ENCODE measurements at regions not wholly inside any gene's neighbourhood (a gene's known extent, or its start where the extent isn't known, plus 50 kb on each side); places are given as distances from the start of the nearest gene placed in this dataset.

DNA sequence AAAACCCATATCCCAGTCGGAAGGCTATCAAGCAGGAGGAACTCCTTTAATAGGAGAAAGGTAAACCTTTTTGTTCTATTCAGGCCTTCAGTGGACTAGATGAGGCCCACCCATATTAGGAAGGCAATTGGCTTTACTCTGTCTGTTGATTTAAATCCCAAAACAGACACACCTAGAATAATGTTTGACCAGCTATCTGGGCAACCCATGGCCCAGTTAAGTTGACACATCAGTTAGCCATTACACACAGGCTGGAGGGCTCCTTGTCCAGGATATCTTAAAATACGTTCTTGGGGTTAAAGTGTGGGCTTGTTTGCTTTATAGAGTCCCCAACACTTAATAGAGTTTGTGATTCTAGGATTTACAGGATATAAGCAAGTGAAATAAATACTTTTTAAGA lies 339.0 kb upstream of the PRKCQ start:
- Histone ChIP-seq H2BK15ac (ENCODE audit: low read depth, poor library complexity, severe bottlenecking) (no peak overlapping the region), H3K4ac (ENCODE audit: low read depth in 1 of 2, low read length in 2 of 2) (no peak overlapping the region), H4K91ac (ENCODE audit: low read length) (no peak overlapping the region), H2BK120ac (ENCODE audit: low read depth, low read length) (no peak overlapping the region), H3K14ac (ENCODE audit: low read length in 2 of 2) (no peak overlapping the region), H3K27ac (ENCODE audit: low read length, poor library complexity, severe bottlenecking) (no peak overlapping the region), H2AK5ac (ENCODE audit: low read length, severe bottlenecking) (no peak overlapping the region), H3K4me1 (ENCODE audit: control insufficient read depth, insufficient read depth, low read depth, low read length) (no peaks in the 10 kb centered on the region), H2AFZ (ENCODE audit: low read depth, low read length) (no peak overlapping the region), H3K27me3 (ENCODE audit: control insufficient read depth in 1 of 2, insufficient read depth in 1 of 2, low read length in 2 of 2) (peaks cover 1 to 25% of the 10 kb centered on the region in 2 experiments), H3K36me3 (ENCODE audit: control insufficient read depth in 1 of 2, insufficient read depth in 2 of 2, low read depth in 1 of 2, low read length in 2 of 2) (no peaks in the 10 kb centered on the region), H4K8ac (ENCODE audit: low read length) (no peak overlapping the region), H3K4me3 (ENCODE audit: insufficient read depth in 1 of 2, low read depth in 1 of 2, low read length in 2 of 2) (no peak overlapping the region), H3K18ac (ENCODE audit: low read depth in 1 of 2, low read length in 2 of 2) (no peak overlapping the region), H3K9me3 (ENCODE audit: control insufficient read depth, low read length) (no peaks in the 10 kb centered on the region), H3K23ac (ENCODE audit: low read length in 2 of 2) (no peak overlapping the region), H2BK5ac (ENCODE audit: low read depth, low read length, poor library complexity, severe bottlenecking) (no peak overlapping the region), H2BK12ac (ENCODE audit: low read length in 2 of 2) (peak overlapping the region in 1 of 2 experiments; percentile 40), H3K4me2 (ENCODE audit: low read length, poor library complexity, severe bottlenecking) (no peak overlapping the region), H3K9ac (ENCODE audit: low read length) (no peak overlapping the region), H3K79me1 (replicated peaks; ENCODE audit: low read length, poor library complexity, severe bottlenecking) (no peaks in the 10 kb centered on the region)
- no peak for DNase-seq
- WGBS = 100% methylated on average over 1 of the region's 2 CpGs

DNA sequence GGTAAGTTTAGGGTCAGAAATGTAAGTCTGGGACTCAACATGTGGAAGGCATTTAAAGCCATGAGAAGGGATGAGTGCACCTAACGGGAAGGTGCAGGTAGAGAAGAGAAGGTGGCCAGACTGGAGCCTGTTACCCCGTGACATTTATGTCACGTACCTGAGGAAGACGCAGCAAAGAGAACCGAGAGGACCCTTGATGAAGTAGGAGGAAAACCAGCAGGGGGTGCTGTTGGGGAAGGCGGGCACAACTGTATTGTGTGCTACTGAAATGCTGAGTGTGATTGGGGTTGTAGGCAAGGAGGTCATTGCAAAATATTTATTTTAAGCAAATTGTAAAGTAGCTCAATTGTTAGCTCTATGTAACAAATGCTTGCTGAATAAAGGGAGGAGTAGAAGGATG lies 338.2 kb upstream of the PRKCQ start:
- Histone ChIP-seq H3K9ac (ENCODE audit: low read length) (no peak overlapping the region), H3K27me3 (ENCODE audit: control insufficient read depth in 1 of 2, insufficient read depth in 1 of 2, low read length in 2 of 2) (peaks cover 5 to 33% of the 10 kb centered on the region in 2 experiments), H3K79me1 (replicated peaks; ENCODE audit: low read length, poor library complexity, severe bottlenecking) (no peaks in the 10 kb centered on the region), H2BK15ac (ENCODE audit: low read depth, poor library complexity, severe bottlenecking) (no peak overlapping the region), H3K27ac (ENCODE audit: low read length, poor library complexity, severe bottlenecking) (no peak overlapping the region), H3K4ac (ENCODE audit: low read depth in 1 of 2, low read length in 2 of 2) (no peak overlapping the region), H2AFZ (ENCODE audit: low read depth, low read length) (no peak overlapping the region), H3K23ac (ENCODE audit: low read length in 2 of 2) (no peak overlapping the region), H3K4me1 (ENCODE audit: control insufficient read depth, insufficient read depth, low read depth, low read length) (no peaks in the 10 kb centered on the region), H3K14ac (ENCODE audit: low read length in 2 of 2) (no peak overlapping the region), H3K36me3 (ENCODE audit: control insufficient read depth in 1 of 2, insufficient read depth in 2 of 2, low read depth in 1 of 2, low read length in 2 of 2) (no peaks in the 10 kb centered on the region), H3K18ac (ENCODE audit: low read depth in 1 of 2, low read length in 2 of 2) (no peak overlapping the region), H4K8ac (ENCODE audit: low read length) (no peak overlapping the region), H3K4me3 (ENCODE audit: insufficient read depth in 1 of 2, low read depth in 1 of 2, low read length in 2 of 2) (no peak overlapping the region), H2AK5ac (ENCODE audit: low read length, severe bottlenecking) (no peak overlapping the region), H2BK5ac (ENCODE audit: low read depth, low read length, poor library complexity, severe bottlenecking) (no peak overlapping the region), H3K4me2 (ENCODE audit: low read length, poor library complexity, severe bottlenecking) (no peak overlapping the region), H2BK12ac (ENCODE audit: low read length in 2 of 2) (peak overlapping the region in 1 of 2 experiments; percentile 15), H3K9me3 (ENCODE audit: control insufficient read depth, low read length) (no peaks in the 10 kb centered on the region), H4K91ac (ENCODE audit: low read length) (no peak overlapping the region), H2BK120ac (ENCODE audit: low read depth, low read length) (no peak overlapping the region)
- 75% methylated on average over 6 of the region's 6 CpGs for WGBS
- no peak for DNase-seq

DNA sequence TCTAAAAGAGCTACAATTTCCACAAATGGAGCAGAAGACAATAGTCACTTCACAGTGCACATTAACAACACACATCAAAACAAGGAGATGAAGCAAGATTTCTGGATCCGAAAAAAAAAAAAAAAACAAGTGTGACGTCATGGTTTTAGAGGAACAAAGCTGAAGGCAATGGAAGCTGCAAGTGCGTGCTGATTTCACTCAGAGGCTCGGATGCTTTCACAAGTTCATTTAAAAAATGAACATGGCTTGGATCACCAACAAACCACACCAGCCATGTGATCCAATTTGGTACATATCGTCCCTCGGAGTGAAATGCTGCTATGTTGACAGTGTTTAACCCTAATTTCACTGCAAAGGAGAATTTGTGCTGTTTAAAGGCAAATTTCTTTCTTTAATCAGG lies 337.0 kb upstream of the PRKCQ start:
- H3K9ac ChIP-seq (ENCODE audit: low read length) = no peak overlapping the region
- no peak overlapping the region for H2BK12ac ChIP-seq (ENCODE audit: low read length in 2 of 2)
- H2BK120ac ChIP-seq (ENCODE audit: low read depth, low read length) = no peak overlapping the region
- H2AFZ ChIP-seq (ENCODE audit: low read depth, low read length) = no peak overlapping the region
- H2BK15ac ChIP-seq (ENCODE audit: low read depth, poor library complexity, severe bottlenecking) = no peak overlapping the region
- no peak overlapping the region for H2BK5ac ChIP-seq (ENCODE audit: low read depth, low read length, poor library complexity, severe bottlenecking)
- H3K9me3 ChIP-seq (ENCODE audit: control insufficient read depth, low read length) = no peaks in the 10 kb centered on the region
- H3K36me3 ChIP-seq (ENCODE audit: control insufficient read depth in 1 of 2, insufficient read depth in 2 of 2, low read depth in 1 of 2, low read length in 2 of 2) = no peaks in the 10 kb centered on the region
- no peak overlapping the region for H3K18ac ChIP-seq (ENCODE audit: low read depth in 1 of 2, low read length in 2 of 2)
- no peak overlapping the region for H4K91ac ChIP-seq (ENCODE audit: low read length)
- no peaks in the 10 kb centered on the region for H3K4me1 ChIP-seq (ENCODE audit: control insufficient read depth, insufficient read depth, low read depth, low read length)
- H3K23ac ChIP-seq (ENCODE audit: low read length in 2 of 2) = no peak overlapping the region
- no peak overlapping the region for H4K8ac ChIP-seq (ENCODE audit: low read length)
- peaks cover 5 to 36% of the 10 kb centered on the region in 2 experiments for H3K27me3 ChIP-seq (ENCODE audit: control insufficient read depth in 1 of 2, insufficient read depth in 1 of 2, low read length in 2 of 2)
- H3K27ac ChIP-seq (ENCODE audit: low read length, poor library complexity, severe bottlenecking) = no peak overlapping the region
- DNase-seq = no peak
- H3K14ac ChIP-seq (ENCODE audit: low read length in 2 of 2) = no peak overlapping the region
- no peaks in the 10 kb centered on the region for H3K79me1 ChIP-seq (replicated peaks; ENCODE audit: low read length, poor library complexity, severe bottlenecking)
- H3K4ac ChIP-seq (ENCODE audit: low read depth in 1 of 2, low read length in 2 of 2) = no peak overlapping the region
- no peak overlapping the region for H2AK5ac ChIP-seq (ENCODE audit: low read length, severe bottlenecking)
- 88% methylated on average over 6 of the region's 6 CpGs for WGBS
- H3K4me2 ChIP-seq (ENCODE audit: low read length, poor library complexity, severe bottlenecking) = no peak overlapping the region
- H3K4me3 ChIP-seq (ENCODE audit: insufficient read depth in 1 of 2, low read depth in 1 of 2, low read length in 2 of 2) = no peak overlapping the region

GRCh38 chr10:6916601-6917000 lies 336.5 kb upstream of the PRKCQ start:
- H2BK5ac ChIP-seq (ENCODE audit: low read depth, low read length, poor library complexity, severe bottlenecking) = no peak overlapping the region
- WGBS = no CpG with 5 or more reads among the region's 2 CpGs

More at GRCh38 chr10:6916601-6917000, 336.5 kb upstream of the PRKCQ start:
- H2AK5ac ChIP-seq (ENCODE audit: low read length, severe bottlenecking) = no peak overlapping the region
- H3K4me2 ChIP-seq (ENCODE audit: low read length, poor library complexity, severe bottlenecking) = no peak overlapping the region
- H3K4me3 ChIP-seq (ENCODE audit: insufficient read depth in 1 of 2, low read depth in 1 of 2, low read length in 2 of 2) = no peak overlapping the region
- H3K79me1 ChIP-seq (replicated peaks; ENCODE audit: low read length, poor library complexity, severe bottlenecking) = no peaks in the 10 kb centered on the region
- H3K9me3 ChIP-seq (ENCODE audit: control insufficient read depth, low read length) = no peaks in the 10 kb centered on the region
- H3K14ac ChIP-seq (ENCODE audit: low read length in 2 of 2) = no peak overlapping the region
- no peak for DNase-seq
- peaks cover 5 to 36% of the 10 kb centered on the region in 2 experiments for H3K27me3 ChIP-seq (ENCODE audit: control insufficient read depth in 1 of 2, insufficient read depth in 1 of 2, low read length in 2 of 2)
- no peak overlapping the region for H2BK120ac ChIP-seq (ENCODE audit: low read depth, low read length)
- H3K4me1 ChIP-seq (ENCODE audit: control insufficient read depth, insufficient read depth, low read depth, low read length) = peaks cover 1% of the 10 kb centered on the region
- H4K91ac ChIP-seq (ENCODE audit: low read length) = no peak overlapping the region
- no peaks in the 10 kb centered on the region for H3K36me3 ChIP-seq (ENCODE audit: control insufficient read depth in 1 of 2, insufficient read depth in 2 of 2, low read depth in 1 of 2, low read length in 2 of 2)
- H3K9ac ChIP-seq (ENCODE audit: low read length) = no peak overlapping the region
- H4K8ac ChIP-seq (ENCODE audit: low read length) = no peak overlapping the region
- no peak overlapping the region for H3K27ac ChIP-seq (ENCODE audit: low read length, poor library complexity, severe bottlenecking)
- no peak overlapping the region for H3K4ac ChIP-seq (ENCODE audit: low read depth in 1 of 2, low read length in 2 of 2)
- no peak overlapping the region for H2BK15ac ChIP-seq (ENCODE audit: low read depth, poor library complexity, severe bottlenecking)
- H3K23ac ChIP-seq (ENCODE audit: low read length in 2 of 2) = no peak overlapping the region
- no peak overlapping the region for H2BK12ac ChIP-seq (ENCODE audit: low read length in 2 of 2)
- no peak overlapping the region for H2AFZ ChIP-seq (ENCODE audit: low read depth, low read length)
- H3K18ac ChIP-seq (ENCODE audit: low read depth in 1 of 2, low read length in 2 of 2) = no peak overlapping the region

All from mesenchymal stem cell (in vitro differentiated cells and primary cell).